Stomach (tissue), 8 donors: ENCODE measurements at regions not wholly inside any gene's neighbourhood (a gene's known extent, or its start where the extent isn't known, plus 50 kb on each side); places are given as distances from the start of the nearest gene placed in this dataset.

ENCODE experiments used
- DNase-seq, 2 donors: peaks; one replicate each; pipeline versions ENCODE4 v3.0.0 to v3.0.0-alpha.2; 2013 to 2019
- H3K27ac ChIP-seq, 5 donors: fragments of 200-600 bp in 4 of 5; sonication (generic) in 4 of 5; one replicate each; pipeline ENCODE4 v1.5.1; 2013 to 2019; ENCODE audit warnings: mild to moderate bottlenecking in 1 of 5, moderate library complexity in 1 of 5
- H3K27me3 ChIP-seq, 3 donors: fragments of 200-600 bp; sonication (generic); one replicate each; pipeline ENCODE4 v1.5.1; 2017 to 2019; ENCODE audit warnings: mixed run types in 1 of 3
- H3K36me3 ChIP-seq, 4 donors: fragments of 200-600 bp; sonication (generic); 1 replicate in 3 of 4; 2 replicates in 1 of 4; pipeline ENCODE4 v1.5.1; 2016 to 2019
- H3K4me1 ChIP-seq, 4 donors: fragments of 200-600 bp; sonication (generic); one replicate each; pipeline ENCODE4 v1.5.1; 2016 to 2019
- H3K4me3 ChIP-seq, 4 donors: fragments of 200-600 bp; sonication (generic) in 3 of 4; one replicate each; pipeline ENCODE4 v1.5.1; 2016 to 2019; ENCODE audit warnings: mild to moderate bottlenecking in 1 of 4
- H3K9me3 ChIP-seq, 4 donors: fragments of 200-600 bp; sonication (generic); one replicate each; pipeline ENCODE4 v1.5.1; 2016 to 2019
- CTCF ChIP-seq, 7 experiments: fragments of 450-650 bp in 4 of 7; fragments of 200-600 bp in 3 of 7; sonication (generic) in 3 of 7; IDR thresholded peaks; one replicate each; pipeline ENCODE4 v1.5.1; 2016 to 2019; ENCODE audit warnings: antibody characterized with exemption in 7 of 7, control low read depth in 2 of 7, mild to moderate bottlenecking in 1 of 7
- EP300 ChIP-seq: sonication (generic); formaldehyde crosslinking; IDR thresholded peaks from one replicate; pipeline ENCODE4 v1.6.1; 2017; ENCODE audit warnings: antibody characterized with exemption
- POLR2A ChIP-seq, 4 donors: fragments of 450-650 bp; IDR thresholded peaks; one replicate each; pipeline ENCODE4 v1.6.1; 2016; ENCODE audit warnings: antibody characterized with exemption in 4 of 4, control low read depth in 2 of 4, mild to moderate bottlenecking in 1 of 4, moderate library complexity in 1 of 4
- POLR2AphosphoS5 ChIP-seq, 3 donors: sonication (generic); formaldehyde crosslinking; IDR thresholded peaks; one replicate each; pipeline ENCODE4 v1.6.1; 2016; ENCODE audit warnings: antibody characterized with exemption in 3 of 3
- WGBS, 5 donors: extraction: QIAGEN DNeasy Blood & Tissue Kit in 3 of 5; methylation state at CpG; one replicate each; pipeline versions ENCODE4 v1.1.5 to v1.1.7; 2013 to 2018; 5-methylcytosine and 5-hydroxymethylcytosine counted together
- intact Hi-C: fragments of 100-400 bp; cut with DNase I; formaldehyde crosslinking; loops from one replicate; pipeline ENCODE4 v1.15.1; 2023; ENCODE audit warnings: low total_unique reads
- donor health status: healthy with polysubstance abuse.
- donor health status: Bipolar disorder and iron deficiency.
- donor health status: healthy.

- no peaks in the 10 kb centered on the region for H3K9me3 ChIP-seq
- no peaks in the 10 kb centered on the region for H3K36me3 ChIP-seq
- no peak for DNase-seq
- intact Hi-C loops: no loop called here
- H3K4me1 ChIP-seq: no peaks in the 10 kb centered on the region
- TF ChIP-seq CTCF (IDR thresholded peaks at IDR 0.05): no peak
- no peak for TF ChIP-seq POLR2A (IDR thresholded peaks at IDR 0.05)
- no peak for TF ChIP-seq POLR2AphosphoS5 (IDR thresholded peaks at IDR 0.05)
- TF ChIP-seq EP300: no peak
- H3K27ac ChIP-seq: no peak overlapping the region
- no peak overlapping the region for H3K4me3 ChIP-seq
- WGBS, 5 donors: 79 to 95% (median 88%) methylated on average over 1 of the region's 1 CpG
- no peaks in the 10 kb centered on the region for H3K27me3 ChIP-seq
These were observed 213.6 kb downstream of the RAB38 start for GRCh38 chr11:87961606-87962005.

- H3K9me3 ChIP-seq: no peaks in the 10 kb centered on the region
- H3K36me3 ChIP-seq: no peaks in the 10 kb centered on the region
- H3K27me3 ChIP-seq: no peaks in the 10 kb centered on the region
- intact Hi-C loops: no loop called here
- no peak overlapping the region for H3K4me3 ChIP-seq
- no peak for DNase-seq
- TF ChIP-seq EP300: no peak
- TF ChIP-seq POLR2AphosphoS5 (IDR thresholded peaks at IDR 0.05): no peak
- TF ChIP-seq CTCF (IDR thresholded peaks at IDR 0.05): no peak
- TF ChIP-seq POLR2A (IDR thresholded peaks at IDR 0.05): no peak
- no peaks in the 10 kb centered on the region for H3K4me1 ChIP-seq
- 82 to 96% (median 94%) methylated on average over 4 of the region's 4 CpGs for WGBS, 5 donors
- no peak overlapping the region for H3K27ac ChIP-seq
These were observed 217.3 kb downstream of the RAB38 start for GRCh38 chr11:87957961-87958360.

DNA sequence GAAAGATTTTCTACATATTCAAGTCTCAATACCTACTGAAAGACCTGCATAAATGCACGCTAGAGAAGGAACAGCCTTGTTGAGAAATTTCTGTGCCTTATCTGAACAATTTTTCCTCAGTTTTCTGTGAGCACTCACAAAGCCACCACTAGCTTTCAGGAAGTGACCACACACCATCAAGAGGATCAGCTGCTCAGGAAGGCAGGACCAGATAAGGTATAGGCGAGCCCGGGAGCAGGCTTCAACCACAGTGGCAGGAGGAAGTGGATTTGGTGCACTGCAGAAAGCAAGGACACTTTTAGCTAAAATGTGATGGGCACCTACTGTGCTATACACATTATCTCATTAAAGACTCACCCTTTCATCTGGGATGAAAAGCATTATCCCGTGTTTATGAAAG, 220.8 kb downstream of the RAB38 start:
- no peak overlapping the region for H3K4me3 ChIP-seq
- WGBS, 5 donors: 33 to 53% (median 48%) methylated on average over 4 of the region's 4 CpGs

DNA sequence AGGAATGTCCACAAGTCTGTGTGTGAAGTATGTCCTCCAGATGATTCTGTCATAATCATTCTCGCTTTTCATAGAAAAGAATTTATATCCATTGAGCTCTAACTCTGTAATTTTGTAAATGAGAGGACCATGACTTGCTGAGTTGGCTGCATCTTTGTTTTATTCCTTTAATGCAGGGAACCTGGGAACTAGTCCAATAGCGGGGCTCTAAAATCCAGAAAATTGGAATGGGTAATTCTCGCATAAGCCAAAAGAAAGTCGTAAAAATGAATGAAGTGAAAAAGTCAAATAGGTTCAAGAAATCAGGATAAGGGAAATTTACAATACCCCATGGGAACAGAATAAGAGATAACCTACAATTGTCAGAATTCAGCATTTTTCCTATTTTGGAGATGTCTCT, 232.5 kb downstream of the RAB38 start:
- Histone ChIP-seq H3K36me3 (no peaks in the 10 kb centered on the region), H3K9me3 (no peaks in the 10 kb centered on the region), H3K27ac (no peak overlapping the region), H3K4me1 (no peaks in the 10 kb centered on the region), H3K4me3 (no peak overlapping the region), H3K27me3 (no peaks in the 10 kb centered on the region)
- 62 to 87% (median 82%) methylated on average over 4 of the region's 4 CpGs for WGBS, 5 donors
- peak in 1 of 2 donors; percentile 14 for DNase-seq
- no peak for TF ChIP-seq CTCF (IDR thresholded peaks at IDR 0.05)
- TF ChIP-seq POLR2A (IDR thresholded peaks at IDR 0.05): no peak
- TF ChIP-seq EP300: no peak
- no peak for TF ChIP-seq POLR2AphosphoS5 (IDR thresholded peaks at IDR 0.05)
- intact Hi-C loops: no loop called here

More for the DNA sequence above, 220.8 kb downstream of the RAB38 start:
- peak in 1 of 2 donors; percentile 5 for DNase-seq
- H3K9me3 ChIP-seq: no peaks in the 10 kb centered on the region
- no peak overlapping the region for H3K27ac ChIP-seq
- no peaks in the 10 kb centered on the region for H3K27me3 ChIP-seq
- H3K36me3 ChIP-seq: no peaks in the 10 kb centered on the region
- intact Hi-C loops: no loop called here
- no peak for TF ChIP-seq EP300
- TF ChIP-seq CTCF (IDR thresholded peaks at IDR 0.05): no peak
- no peak for TF ChIP-seq POLR2AphosphoS5 (IDR thresholded peaks at IDR 0.05)
- TF ChIP-seq POLR2A (IDR thresholded peaks at IDR 0.05): no peak
- no peaks in the 10 kb centered on the region for H3K4me1 ChIP-seq
